PFSK-1 (cell line): ENCODE measurements at regions not wholly inside any gene's neighbourhood (a gene's known extent, or its start where the extent isn't known, plus 50 kb on each side); places are given as distances from the start of the nearest gene placed in this dataset.

Experiments
- POLR2AphosphoS5 ChIP-seq: IDR thresholded peaks from 2 replicates; pipeline ENCODE4 v1.6.1; 2012; ENCODE audit warnings: low read depth, mild to moderate bottlenecking, control low read depth, low read length, moderate library complexity
- SIN3A ChIP-seq: IDR thresholded peaks from 2 replicates; pipeline ENCODE4 v1.6.1; 2012; ENCODE audit warnings: mild to moderate bottlenecking, low read length, moderate library complexity, borderline replicate concordance; ENCODE audit not compliant: insufficient read depth
- TAF1 ChIP-seq: IDR thresholded peaks from 2 replicates; pipeline ENCODE4 v1.6.1; 2012; ENCODE audit warnings: low read length, control low read depth, borderline replicate concordance; ENCODE audit not compliant: insufficient read depth
- TF ChIP-seq, protein P1 (sequence below), 2 experiments: IDR thresholded peaks; 2 replicates each; pipeline versions ENCODE4 v1.6.1 to v1.8.0; 2011 to 2012; ENCODE audit warnings: low read depth in 2 of 2, low read length in 2 of 2, control low read depth in 1 of 2, inconsistent platforms in 1 of 2, mild to moderate bottlenecking in 1 of 2, moderate library complexity in 1 of 2; ENCODE audit not compliant: insufficient read depth in 1 of 2

- TF ChIP-seq POLR2AphosphoS5 (no peak), SIN3A (no peak), TAF1 (no peak)
- TF ChIP-seq, protein P1, sequence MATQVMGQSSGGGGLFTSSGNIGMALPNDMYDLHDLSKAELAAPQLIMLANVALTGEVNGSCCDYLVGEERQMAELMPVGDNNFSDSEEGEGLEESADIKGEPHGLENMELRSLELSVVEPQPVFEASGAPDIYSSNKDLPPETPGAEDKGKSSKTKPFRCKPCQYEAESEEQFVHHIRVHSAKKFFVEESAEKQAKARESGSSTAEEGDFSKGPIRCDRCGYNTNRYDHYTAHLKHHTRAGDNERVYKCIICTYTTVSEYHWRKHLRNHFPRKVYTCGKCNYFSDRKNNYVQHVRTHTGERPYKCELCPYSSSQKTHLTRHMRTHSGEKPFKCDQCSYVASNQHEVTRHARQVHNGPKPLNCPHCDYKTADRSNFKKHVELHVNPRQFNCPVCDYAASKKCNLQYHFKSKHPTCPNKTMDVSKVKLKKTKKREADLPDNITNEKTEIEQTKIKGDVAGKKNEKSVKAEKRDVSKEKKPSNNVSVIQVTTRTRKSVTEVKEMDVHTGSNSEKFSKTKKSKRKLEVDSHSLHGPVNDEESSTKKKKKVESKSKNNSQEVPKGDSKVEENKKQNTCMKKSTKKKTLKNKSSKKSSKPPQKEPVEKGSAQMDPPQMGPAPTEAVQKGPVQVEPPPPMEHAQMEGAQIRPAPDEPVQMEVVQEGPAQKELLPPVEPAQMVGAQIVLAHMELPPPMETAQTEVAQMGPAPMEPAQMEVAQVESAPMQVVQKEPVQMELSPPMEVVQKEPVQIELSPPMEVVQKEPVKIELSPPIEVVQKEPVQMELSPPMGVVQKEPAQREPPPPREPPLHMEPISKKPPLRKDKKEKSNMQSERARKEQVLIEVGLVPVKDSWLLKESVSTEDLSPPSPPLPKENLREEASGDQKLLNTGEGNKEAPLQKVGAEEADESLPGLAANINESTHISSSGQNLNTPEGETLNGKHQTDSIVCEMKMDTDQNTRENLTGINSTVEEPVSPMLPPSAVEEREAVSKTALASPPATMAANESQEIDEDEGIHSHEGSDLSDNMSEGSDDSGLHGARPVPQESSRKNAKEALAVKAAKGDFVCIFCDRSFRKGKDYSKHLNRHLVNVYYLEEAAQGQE (IDR thresholded peaks at IDR 0.05; ENCODE audit: insufficient read depth in 1 of 2, low read depth in 2 of 2, low read length in 2 of 2): no peak
Observed at GRCh38 chr22:48630848-48631247, 1196.8 kb downstream of the BRD1 start.
